ENCODE measurements at regions not wholly inside any gene's neighbourhood (a gene's known extent, or its start where the extent isn't known, plus 50 kb on each side); places are given as distances from the start of the nearest gene placed in this dataset.

GRCh38 chr7:115274-115911, 77.0 kb upstream of the FAM20C start:
- no peak for FAIRE-seq
- POLR2A ChIA-PET (ENCODE audit: partially characterized antibody): no interaction called here

More at GRCh38 chr7:115274-115911, 77.0 kb upstream of the FAM20C start:
- H3K27me3 ChIP-seq (replicated peaks in 1 of 4; ENCODE audit: control insufficient read depth in 3 of 4, extremely low read depth in 1 of 4, insufficient read depth in 3 of 4, low read length in 3 of 4): peaks cover 0 to 3% (median under 1%) of the 10 kb centered on the region in 4 experiments; a peak in 3 of 7 replicates
- H2BK120ac ChIP-seq (replicated peaks; ENCODE audit: low read depth, low read length): no peak overlapping the region
- H2BK12ac ChIP-seq (ENCODE audit: low read depth, low read length): no peak overlapping the region
- no peaks in the 10 kb centered on the region for H4K20me1 ChIP-seq (replicated peaks in 1 of 2; ENCODE audit: control insufficient read depth in 1 of 2, insufficient read depth in 2 of 2, low read length in 2 of 2)
- no peaks in the 10 kb centered on the region for H3K79me1 ChIP-seq (ENCODE audit: low read depth, low read length)
- H2AK5ac ChIP-seq (ENCODE audit: low read depth, low read length): no peak overlapping the region
- H3K56ac ChIP-seq (replicated peaks; ENCODE audit: insufficient read length, low read depth, low read length): no peak overlapping the region
- H3K9me3 ChIP-seq (ENCODE audit: insufficient read depth in 2 of 2, low read depth in 1 of 2, low read length in 1 of 2): peaks cover 0 to 7% of the 10 kb centered on the region in 2 experiments; a peak in 2 of 4 replicates
- H2BK15ac ChIP-seq (ENCODE audit: low read length): peak overlapping the region; percentile 1; the same call in 1 of the 2 replicates
- no peak overlapping the region for H3K18ac ChIP-seq (ENCODE audit: extremely low read depth, low read length)
- no peaks in the 10 kb centered on the region for H3K23me2 ChIP-seq (ENCODE audit: low read depth, low read length)
- no peak overlapping the region for H2BK5ac ChIP-seq (ENCODE audit: low read depth, low read length)
- no peak overlapping the region for H4K8ac ChIP-seq (ENCODE audit: extremely low read depth, insufficient read depth, low read length)
- H2AFZ ChIP-seq (ENCODE audit: low read length): no peak overlapping the region
- peaks cover 0 to 17% (median 11%) of the 10 kb centered on the region in 4 experiments; a peak in 6 of 7 replicates for H3K4me1 ChIP-seq (replicated peaks in 1 of 4; ENCODE audit: control insufficient read depth in 3 of 4, insufficient read depth in 4 of 4, low read length in 3 of 4)
- H3K14ac ChIP-seq (ENCODE audit: insufficient read length): no peak overlapping the region
- TF ChIP-seq KDM4A (IDR thresholded peaks at IDR 0.05; ENCODE audit: low read depth, low read length, severe bottlenecking): no peak
- H3K36me3 ChIP-seq (ENCODE audit: control insufficient read depth in 2 of 4, insufficient read depth in 4 of 4, low read length in 3 of 4): no peaks in the 10 kb centered on the region
- no peak overlapping the region for H3K27ac ChIP-seq (ENCODE audit: low read depth, low read length)
- H3K23ac ChIP-seq (ENCODE audit: insufficient read length): no peak overlapping the region
- no peak overlapping the region for H3K4ac ChIP-seq (replicated peaks; ENCODE audit: insufficient read length, low read depth, low read length)
- 82% methylated on average over 12 of the region's 12 CpGs; no CpG with 5 or more reads in 1 of the 2 experiments for WGBS, 2 experiments (ENCODE audit: extremely low coverage in 1 of 2, insufficient coverage in 1 of 2, insufficient read length in 1 of 2, insufficient replicate concordance in 2 of 2, low coverage in 1 of 2, low lambda C conversion rate in 2 of 2, missing lambda C conversion rate in 1 of 2)
- CTCF ChIA-PET (ENCODE audit: partially characterized antibody): interaction anchor here (1.0 kb wide), 1 partner anchor 19 kb away, joined by 4 read pairs; no protein-coding TSS in a partner anchor
- no peak overlapping the region for H4K91ac ChIP-seq (replicated peaks; ENCODE audit: insufficient read length, low read length)
- no peak overlapping the region for H4K5ac ChIP-seq (ENCODE audit: insufficient read length, low read depth, low read length)
- H3K4me2 ChIP-seq (ENCODE audit: insufficient read depth in 1 of 2, low read depth in 2 of 2, low read length in 2 of 2): no peak overlapping the region
- H2BK20ac ChIP-seq (ENCODE audit: low read length): 0 out of 2 replicates have a peak overlapping the region, but pooled peaks have one; percentile 40
- DNase-seq (ENCODE audit: low read depth in 1 of 2, low spot score in 2 of 2): no peak
- H3K4me3 ChIP-seq (ENCODE audit: extremely low read depth in 1 of 4, insufficient read depth in 2 of 4, low read depth in 3 of 4, low read length in 4 of 4): no peak overlapping the region
- H3K9ac ChIP-seq (replicated peaks in 1 of 4; ENCODE audit: extremely low read depth in 1 of 4, low read depth in 3 of 4, low read length in 3 of 4): no peak overlapping the region
- no peaks in the 10 kb centered on the region for H3K79me2 ChIP-seq (ENCODE audit: control insufficient read depth in 1 of 2, insufficient read depth in 2 of 2, low read length in 2 of 2)

Data from H1 (cell line).